PC-3 (cell line): ENCODE measurements at regions not wholly inside any gene's neighbourhood (a gene's known extent, or its start where the extent isn't known, plus 50 kb on each side); places are given as distances from the start of the nearest gene placed in this dataset.

Source experiments
- ATAC-seq: fragments of 200-7000 bp; cut with Tn5 transposase; 2 replicates; pipeline ENCODE4 v1.9.1; 2020; ENCODE audit warnings: mild to moderate bottlenecking, moderate library complexity
- BruUV-seq: library from RNA; stranded (reverse); fragments of 400-500 nt; replicated peaks from 2 replicates; lab custom pipeline; 2021; lab: Mats Ljungman, UMichigan
- CTCF ChIA-PET: fragments of 300-600 bp; sonication (Branson Sonifier 250); formaldehyde crosslinking; loops from one replicate; lab custom pipeline; 2022; ENCODE audit warnings: antibody characterized with exemption; lab: Charles Lee
- POLR2A ChIA-PET: fragments of 300-600 bp; sonication (Branson Sonifier 250); formaldehyde crosslinking; loops from one replicate; lab custom pipeline; 2022; ENCODE audit warnings: antibody characterized with exemption; ENCODE audit not compliant: unreplicated experiment; lab: Charles Lee
- DNase-seq: peaks from one replicate; pipeline ENCODE4 v3.0.0-alpha.2; 2015
- H2AFZ ChIP-seq: fragments of 300-600 bp; sonication (generic); 2 replicates; pipeline ENCODE4 v1.6.0; 2016; ENCODE audit warnings: antibody characterized with exemption, low read length
- H3F3A ChIP-seq: fragments of 300-600 bp; sonication (generic); one replicate; pipeline ENCODE4 v1.6.0; 2017; ENCODE audit warnings: antibody characterized with exemption, low read length, control low read depth, mild to moderate bottlenecking; ENCODE audit not compliant: unreplicated experiment
- H3K27ac ChIP-seq: fragments of 300-600 bp; sonication (generic); 2 replicates; pipeline ENCODE4 v1.5.1; 2016; ENCODE audit warnings: mild to moderate bottlenecking, low read length
- H3K27me3 ChIP-seq: fragments of 300-600 bp; sonication (generic); 2 replicates; pipeline ENCODE4 v1.6.1; 2016; ENCODE audit warnings: low read length, mixed read lengths
- H3K36me3 ChIP-seq: fragments of 300-600 bp; sonication (generic); 2 replicates; pipeline ENCODE4 v1.6.1; 2016; ENCODE audit warnings: low read depth, mixed run types, low read length, mixed read lengths
- H3K4me1 ChIP-seq: fragments of 300-600 bp; sonication (generic); 2 replicates; pipeline ENCODE4 v1.5.1; 2016; ENCODE audit warnings: low read length; ENCODE audit not compliant: insufficient read depth
- H3K4me2 ChIP-seq: fragments of 300-600 bp; sonication (generic); 2 replicates; pipeline ENCODE4 v1.6.0; 2016; ENCODE audit warnings: low read length
- H3K4me3 ChIP-seq: fragments of 300-600 bp; sonication (generic); 2 replicates; pipeline ENCODE4 v1.5.1; 2016; ENCODE audit warnings: mild to moderate bottlenecking, low read length, mixed read lengths
- H3K79me2 ChIP-seq: fragments of 300-600 bp; sonication (generic); 2 replicates; pipeline ENCODE4 v1.6.1; 2017; ENCODE audit warnings: low read length, mixed read lengths
- H3K9ac ChIP-seq: fragments of 300-600 bp; sonication (generic); 2 replicates; pipeline ENCODE4 v1.6.0; 2016; ENCODE audit warnings: mild to moderate bottlenecking, low read length
- H3K9me2 ChIP-seq: fragments of 300-600 bp; sonication (generic); replicated peaks from 2 replicates; pipeline ENCODE4 v1.6.1; 2016; ENCODE audit warnings: mixed run types, low read length, mixed read lengths
- H3K9me3 ChIP-seq: fragments of 300-600 bp; sonication (generic); 2 replicates; pipeline ENCODE4 v1.6.1; 2016; ENCODE audit warnings: low read length, mixed read lengths
- H4K20me1 ChIP-seq: fragments of 300-600 bp; sonication (generic); 2 replicates; pipeline ENCODE4 v1.6.1; 2016; ENCODE audit warnings: low read length, mixed read lengths
- CTCF ChIP-seq: fragments of 300-600 bp; sonication (generic); conservative IDR thresholded peaks from 2 replicates; pipeline ENCODE4 v1.5.1; 2017; ENCODE audit warnings: antibody characterized with exemption, low read depth, mild to moderate bottlenecking, low read length
- EZH2 ChIP-seq: fragments of 300-600 bp; sonication (generic); IDR thresholded peaks from one replicate; pipeline ENCODE4 v1.6.1; 2017; ENCODE audit warnings: antibody characterized with exemption, mild to moderate bottlenecking, low read length; ENCODE audit not compliant: unreplicated experiment
- EZH2phosphoT487 ChIP-seq: fragments of 300-600 bp; sonication (generic); IDR thresholded peaks from 2 replicates; pipeline ENCODE4 v1.6.1; 2018; ENCODE audit warnings: mild to moderate bottlenecking, antibody characterized with exemption, low read length, borderline replicate concordance
- intact Hi-C: fragments of 100-400 bp; cut with micrococcal nuclease; formaldehyde crosslinking; loops from 2 replicates; pipeline ENCODE4 v1.9.0; 2023

DNA sequence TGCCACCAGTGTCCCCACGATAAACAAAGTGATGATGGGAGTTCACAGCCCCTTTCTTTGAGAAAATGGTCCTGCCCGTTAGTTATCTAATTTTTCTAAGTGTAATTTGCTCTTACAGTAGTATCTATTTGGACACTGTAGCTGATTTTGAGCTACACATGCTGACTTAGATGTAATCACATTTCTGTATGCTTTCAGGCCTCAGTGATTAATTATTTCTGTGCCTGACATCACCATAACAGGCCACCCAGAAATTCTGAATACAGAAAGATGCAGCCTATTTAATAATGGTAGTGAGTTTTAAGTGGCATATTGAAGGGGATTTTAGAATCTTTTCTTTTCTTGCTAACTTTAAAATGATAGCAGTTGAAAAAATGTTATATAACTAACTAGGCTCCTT, 147.6 kb upstream of the ANXA10 start:
- Histone ChIP-seq H2AFZ (no peak overlapping the region), H3K27ac (no peak overlapping the region), H3F3A (no peaks in the 10 kb centered on the region), H3K79me2 (no peaks in the 10 kb centered on the region), H3K27me3 (no peaks in the 10 kb centered on the region), H4K20me1 (no peaks in the 10 kb centered on the region), H3K36me3 (no peaks in the 10 kb centered on the region), H3K9me2 (no peaks in the 10 kb centered on the region), H3K4me2 (no peak overlapping the region), H3K4me1 (peaks cover 12% of the 10 kb centered on the region), H3K4me3 (no peak overlapping the region), H3K9ac (no peak overlapping the region), H3K9me3 (no peaks in the 10 kb centered on the region)
- TF ChIP-seq EZH2 (no peak), EZH2phosphoT487 (no peak), CTCF (no peak)
- CTCF ChIA-PET: no interaction called here
- intact Hi-C loops: no loop called here
- POLR2A ChIA-PET: no interaction called here
- DNase-seq: no peak
- ATAC-seq: no peak
- BruUV-seq: no TSS peak

DNA sequence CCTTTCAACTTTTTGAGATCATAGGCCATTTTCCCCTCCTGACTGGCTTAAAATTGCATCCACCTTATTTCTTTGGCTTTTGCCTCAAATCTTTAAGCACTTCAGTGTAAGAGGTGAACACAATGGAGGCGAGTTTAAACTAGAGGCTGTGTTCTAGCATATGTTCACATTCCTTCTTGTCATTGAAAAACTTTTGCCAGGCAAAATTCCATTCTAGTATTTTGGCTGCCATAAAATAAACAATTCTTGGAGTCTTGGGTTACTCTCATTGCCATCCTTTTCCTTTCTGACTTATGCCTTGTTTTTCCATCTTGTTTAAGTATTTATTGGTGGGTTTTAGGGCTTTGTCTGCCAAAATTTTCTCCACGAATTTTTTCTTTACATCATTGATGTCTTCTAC, 137.3 kb upstream of the ANXA10 start:
- Histone ChIP-seq H3F3A (no peaks in the 10 kb centered on the region), H3K9ac (no peak overlapping the region), H3K4me2 (no peak overlapping the region), H3K4me1 (no peaks in the 10 kb centered on the region; the same call in 1 of the 2 replicates), H2AFZ (no peak overlapping the region), H3K9me3 (no peaks in the 10 kb centered on the region), H3K4me3 (no peak overlapping the region), H3K27me3 (no peaks in the 10 kb centered on the region), H3K9me2 (no peaks in the 10 kb centered on the region), H4K20me1 (no peaks in the 10 kb centered on the region), H3K27ac (no peak overlapping the region), H3K79me2 (no peaks in the 10 kb centered on the region), H3K36me3 (no peaks in the 10 kb centered on the region; the same call in 1 of the 2 replicates)
- intact Hi-C loops: no loop called here
- TF ChIP-seq CTCF (no peak), EZH2phosphoT487 (no peak), EZH2 (no peak)
- DNase-seq: no peak
- ChIA-PET CTCF (no interaction called here), POLR2A (no interaction called here)
- BruUV-seq: no TSS peak
- no peak for ATAC-seq

DNA sequence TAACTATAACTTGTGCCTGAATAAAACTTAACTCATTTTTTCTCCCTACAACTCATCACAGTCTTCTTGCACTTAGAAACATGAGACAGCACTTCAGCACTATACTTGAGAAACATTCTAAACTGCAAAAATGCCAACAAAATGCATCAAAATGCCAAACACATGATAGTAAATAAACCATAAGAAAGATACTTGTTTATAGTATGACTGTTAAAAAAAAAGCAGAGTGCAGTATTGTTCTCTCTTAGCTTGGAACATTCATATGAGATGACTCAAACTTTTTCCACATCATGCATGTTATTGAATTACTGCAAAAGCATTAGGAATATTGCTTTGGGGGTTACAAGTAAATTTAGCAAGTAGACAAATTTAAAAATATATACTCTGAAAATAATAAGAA, 135.7 kb upstream of the ANXA10 start:
- TF ChIP-seq EZH2: no peak
- TF ChIP-seq EZH2phosphoT487: no peak
- TF ChIP-seq CTCF: no peak
- ChIA-PET CTCF (no interaction called here), POLR2A (no interaction called here)
- no peak overlapping the region for H3K27ac ChIP-seq
- no peaks in the 10 kb centered on the region for H3K9me2 ChIP-seq
- ATAC-seq: peak; percentile 49
- H3K4me1 ChIP-seq: no peaks in the 10 kb centered on the region; the same call in 1 of the 2 replicates
- no TSS peak for BruUV-seq
- no peak overlapping the region for H3K9ac ChIP-seq
- no peaks in the 10 kb centered on the region for H4K20me1 ChIP-seq
- no peak overlapping the region for H3K4me3 ChIP-seq
- H3K4me2 ChIP-seq: no peak overlapping the region
- no peaks in the 10 kb centered on the region for H3K79me2 ChIP-seq
- no peaks in the 10 kb centered on the region for H3K27me3 ChIP-seq
- no peaks in the 10 kb centered on the region for H3F3A ChIP-seq
- DNase-seq: peak; percentile 53
- intact Hi-C loops: no loop called here
- no peaks in the 10 kb centered on the region for H3K36me3 ChIP-seq
- H2AFZ ChIP-seq: no peak overlapping the region
- H3K9me3 ChIP-seq: no peaks in the 10 kb centered on the region
